ENCODE measurements at regions not wholly inside any gene's neighbourhood (a gene's known extent, or its start where the extent isn't known, plus 50 kb on each side); places are given as distances from the start of the nearest gene placed in this dataset.

- Histone ChIP-seq H3K4me1 (ENCODE audit: insufficient read depth, low read length, poor library complexity, severe bottlenecking) (no peaks in the 10 kb centered on the region), H3K27me3 (replicated peaks; ENCODE audit: insufficient read depth, low read depth, low read length, poor library complexity) (no peaks in the 10 kb centered on the region), H3K9me3 (ENCODE audit: low read depth, low read length, poor library complexity, severe bottlenecking) (no peaks in the 10 kb centered on the region), H3K36me3 (ENCODE audit: insufficient read depth, low read length, poor library complexity, severe bottlenecking) (no peaks in the 10 kb centered on the region), H3K4me3 (ENCODE audit: low read depth, low read length, poor library complexity, severe bottlenecking) (no peak overlapping the region), H3K27ac (ENCODE audit: low read depth, low read length, poor library complexity, severe bottlenecking) (no peak overlapping the region)
- no TSS peak for BruUV-seq (replicated peaks)
- intact Hi-C loops (cut with micrococcal nuclease; ENCODE audit: unreplicated experiment): no loop called here
- POLR2A ChIA-PET (ENCODE audit: low non-redundant PET): no interaction called here
- DNase-seq (ENCODE audit: low spot score): no peak
- no peak for TF ChIP-seq CTCF (conservative IDR thresholded peaks at IDR 0.05; ENCODE audit: low read depth, low read length)
- no peak for TF ChIP-seq EZH2 (IDR thresholded peaks at IDR 0.05; ENCODE audit: borderline replicate concordance, low read depth, low read length, poor library complexity, severe bottlenecking)
- CTCF ChIA-PET: no interaction called here
Observed at GRCh38 chr3:74124782-74125181, 489.7 kb downstream of the CNTN3 start.

DNA sequence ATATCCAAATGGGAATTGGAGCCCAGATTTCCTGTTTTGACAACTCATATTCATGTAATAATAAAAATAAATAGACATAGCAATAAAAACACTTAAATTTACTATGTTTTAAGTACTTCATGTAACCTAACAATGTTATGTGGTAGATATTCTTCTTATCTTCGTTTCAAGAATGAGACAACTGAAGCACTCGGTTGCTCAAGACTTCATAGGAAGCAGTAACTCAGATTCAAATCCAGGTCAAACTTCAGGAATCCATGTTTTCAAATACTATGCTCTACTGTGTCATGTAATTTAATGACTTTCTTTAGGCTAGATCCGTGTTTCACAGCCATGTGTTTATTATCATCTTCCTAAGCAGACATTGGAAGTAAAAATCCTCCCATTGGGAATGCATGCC lies 492.2 kb downstream of the CNTN3 start:
- Histone ChIP-seq H3K27me3 (replicated peaks; ENCODE audit: insufficient read depth, low read depth, low read length, poor library complexity) (no peaks in the 10 kb centered on the region), H3K4me1 (ENCODE audit: insufficient read depth, low read length, poor library complexity, severe bottlenecking) (no peaks in the 10 kb centered on the region), H3K4me3 (ENCODE audit: low read depth, low read length, poor library complexity, severe bottlenecking) (no peak overlapping the region), H3K9me3 (ENCODE audit: low read depth, low read length, poor library complexity, severe bottlenecking) (no peaks in the 10 kb centered on the region), H3K36me3 (ENCODE audit: insufficient read depth, low read length, poor library complexity, severe bottlenecking) (no peaks in the 10 kb centered on the region), H3K27ac (ENCODE audit: low read depth, low read length, poor library complexity, severe bottlenecking) (no peak overlapping the region)
- DNase-seq (ENCODE audit: low spot score): no peak
- TF ChIP-seq CTCF (conservative IDR thresholded peaks at IDR 0.05; ENCODE audit: low read depth, low read length) (no peak), EZH2 (IDR thresholded peaks at IDR 0.05; ENCODE audit: borderline replicate concordance, low read depth, low read length, poor library complexity, severe bottlenecking) (no peak)
- no TSS peak for BruUV-seq (replicated peaks)
- intact Hi-C loops (cut with micrococcal nuclease; ENCODE audit: unreplicated experiment): no loop called here
- POLR2A ChIA-PET (ENCODE audit: low non-redundant PET): no interaction called here
- CTCF ChIA-PET: no interaction called here

DNA sequence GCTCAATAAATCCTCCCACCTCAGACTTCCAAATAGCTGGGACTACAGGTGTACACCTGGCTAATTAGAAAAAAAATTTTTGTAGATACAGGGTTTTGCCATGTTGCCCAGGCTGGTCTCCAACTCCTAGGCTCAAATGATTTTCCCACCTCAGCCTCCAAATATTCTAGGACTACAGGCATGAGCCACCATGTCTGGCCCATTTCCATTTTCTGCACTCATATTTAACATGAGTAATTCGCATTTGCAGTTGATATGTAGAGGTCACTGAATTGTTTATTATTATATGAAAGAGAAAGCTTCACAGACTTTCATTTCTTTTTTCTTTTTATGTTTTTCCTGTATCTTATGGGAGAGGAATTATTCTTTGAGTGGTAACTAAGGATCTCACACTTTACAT lies 492.7 kb downstream of the CNTN3 start:
- Histone ChIP-seq H3K9me3 (ENCODE audit: low read depth, low read length, poor library complexity, severe bottlenecking) (no peaks in the 10 kb centered on the region), H3K27ac (ENCODE audit: low read depth, low read length, poor library complexity, severe bottlenecking) (no peak overlapping the region), H3K27me3 (replicated peaks; ENCODE audit: insufficient read depth, low read depth, low read length, poor library complexity) (no peaks in the 10 kb centered on the region), H3K4me3 (ENCODE audit: low read depth, low read length, poor library complexity, severe bottlenecking) (no peak overlapping the region), H3K4me1 (ENCODE audit: insufficient read depth, low read length, poor library complexity, severe bottlenecking) (no peaks in the 10 kb centered on the region), H3K36me3 (ENCODE audit: insufficient read depth, low read length, poor library complexity, severe bottlenecking) (no peaks in the 10 kb centered on the region)
- TF ChIP-seq EZH2 (IDR thresholded peaks at IDR 0.05; ENCODE audit: borderline replicate concordance, low read depth, low read length, poor library complexity, severe bottlenecking) (no peak), CTCF (conservative IDR thresholded peaks at IDR 0.05; ENCODE audit: low read depth, low read length) (no peak)
- ChIA-PET POLR2A (ENCODE audit: low non-redundant PET) (no interaction called here), CTCF (no interaction called here)
- no peak for DNase-seq (ENCODE audit: low spot score)
- no TSS peak for BruUV-seq (replicated peaks)
- intact Hi-C loops (cut with micrococcal nuclease; ENCODE audit: unreplicated experiment): no loop called here
